GM19438 (cell line): ENCODE measurements at regions not wholly inside any gene's neighbourhood (a gene's known extent, or its start where the extent isn't known, plus 50 kb on each side); places are given as distances from the start of the nearest gene placed in this dataset.

Experiments
- ATAC-seq: cut with Tn5 transposase; IDR thresholded peaks from one replicate; pipeline ENCODE4 v1.9.1; 2021; ENCODE audit warnings: low read depth; ENCODE audit not compliant: unreplicated experiment

GRCh38 chr7:155212301-155213015 lies 85.2 kb upstream of the INSIG1 start:
- ATAC-seq, result no peak

DNA sequence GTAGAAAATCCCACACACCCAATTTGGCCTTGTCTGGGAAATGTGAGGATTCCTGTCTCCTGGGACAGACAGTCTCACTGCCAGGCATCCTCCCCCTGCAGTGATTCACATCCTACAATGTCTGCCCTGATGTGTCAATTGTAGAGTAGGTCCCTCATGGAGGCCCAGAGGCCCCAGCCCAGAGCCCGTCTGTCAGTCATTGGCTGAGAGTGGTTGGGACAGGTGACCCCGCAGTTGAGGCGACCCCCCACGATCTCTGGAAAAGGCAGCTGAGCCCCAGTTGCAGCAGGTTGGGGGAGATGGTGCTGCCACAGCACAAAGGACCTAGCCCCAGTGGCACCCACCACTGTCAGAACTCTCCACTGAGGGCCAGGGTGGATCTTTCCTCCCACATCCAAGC lies 84.3 kb upstream of the INSIG1 start:
- no peak for ATAC-seq

DNA sequence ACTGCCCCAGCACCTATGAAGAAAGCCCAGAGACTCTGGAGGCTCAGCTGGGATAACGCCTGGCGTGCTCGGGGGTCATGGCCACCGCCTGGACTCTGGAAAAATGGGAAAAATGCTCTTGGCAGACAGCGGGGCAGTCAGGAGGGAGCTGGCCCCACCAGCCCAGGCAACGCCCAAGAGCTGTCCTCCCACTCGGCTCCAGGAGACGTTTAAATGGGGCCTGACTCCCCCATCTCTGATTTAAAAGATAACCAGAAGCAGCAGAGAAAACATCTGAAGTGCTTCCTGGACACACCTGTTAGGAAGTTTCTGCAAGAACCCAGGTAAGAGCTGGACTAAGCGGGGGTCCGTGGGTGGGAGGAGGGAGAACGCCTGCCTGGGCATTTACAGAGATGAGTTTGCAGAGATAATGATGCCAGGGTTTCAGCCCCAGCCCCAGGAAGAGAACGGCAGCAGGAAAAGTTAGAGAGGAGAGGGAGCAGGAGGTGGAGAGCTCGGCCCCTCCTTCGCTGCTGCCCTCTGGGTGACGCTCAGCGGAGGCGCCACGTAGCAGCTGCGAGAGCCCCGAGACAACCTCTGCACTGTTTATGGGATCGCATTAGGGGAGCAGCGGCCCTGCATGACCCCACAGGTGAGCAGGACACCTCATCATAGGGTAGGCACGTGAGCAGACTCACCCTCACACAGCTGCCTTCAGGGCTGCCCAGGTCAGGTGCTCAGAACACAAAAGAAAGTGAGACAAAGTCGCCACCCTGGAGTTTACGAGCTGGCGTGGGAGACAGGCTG lies 83.5 kb upstream of the INSIG1 start:
- ATAC-seq, result no peak

- no peak for ATAC-seq
Observed at GRCh38 chr7:155215576-155216325, 81.9 kb upstream of the INSIG1 start.

GRCh38 chr7:155216475-155217272 lies 81.0 kb upstream of the INSIG1 start:
- no peak for ATAC-seq

DNA sequence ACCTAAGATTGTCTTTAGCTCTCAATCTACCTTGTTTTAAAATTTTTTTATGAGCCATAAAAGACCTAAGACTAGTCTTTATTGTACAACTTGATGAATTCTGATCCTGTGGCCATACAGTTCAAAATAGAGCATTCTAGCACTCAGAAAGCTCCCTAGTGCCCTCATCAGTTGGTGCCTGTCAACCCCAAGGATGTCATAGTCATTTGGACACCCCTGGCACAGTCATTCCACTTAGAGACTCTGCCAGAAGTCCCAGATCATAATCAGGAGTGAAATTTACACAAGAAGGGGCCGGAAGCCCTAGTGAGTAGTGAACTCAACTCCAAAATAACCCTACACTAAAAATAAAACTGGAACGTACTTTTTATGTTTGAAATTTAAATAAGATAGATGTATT lies 80.0 kb upstream of the INSIG1 start:
- ATAC-seq, result no peak

- no peak for ATAC-seq
Observed at GRCh38 chr7:155218276-155219153, 79.2 kb upstream of the INSIG1 start.

DNA sequence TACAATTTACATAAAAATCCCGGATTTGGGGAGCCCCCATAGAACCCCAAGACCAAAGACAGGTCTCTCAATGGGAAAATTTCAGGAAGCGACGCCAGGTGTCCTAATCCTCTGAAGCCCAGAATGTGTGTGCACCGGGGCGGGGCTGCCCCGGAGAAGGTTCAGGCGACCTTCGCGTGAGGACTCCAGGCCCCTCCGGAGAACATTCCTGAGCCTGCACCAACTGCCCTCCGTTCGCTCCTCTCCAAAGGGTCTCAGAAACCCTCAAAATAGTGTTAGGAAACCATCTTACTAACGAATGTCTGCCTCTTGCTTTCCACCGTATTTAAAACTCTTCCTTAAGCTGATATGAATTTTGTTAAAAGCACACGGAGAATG lies 78.5 kb upstream of the INSIG1 start:
- ATAC-seq, result no peak

- ATAC-seq, result no peak
Observed at GRCh38 chr7:155219947-155220769, 77.5 kb upstream of the INSIG1 start.

- no peak for ATAC-seq
Observed at GRCh38 chr7:155220903-155221302, 76.8 kb upstream of the INSIG1 start.

- no peak for ATAC-seq
Observed at GRCh38 chr7:155221547-155221946, 76.1 kb upstream of the INSIG1 start.

- ATAC-seq, result no peak
Observed at GRCh38 chr7:155222061-155222460, 75.6 kb upstream of the INSIG1 start.

DNA sequence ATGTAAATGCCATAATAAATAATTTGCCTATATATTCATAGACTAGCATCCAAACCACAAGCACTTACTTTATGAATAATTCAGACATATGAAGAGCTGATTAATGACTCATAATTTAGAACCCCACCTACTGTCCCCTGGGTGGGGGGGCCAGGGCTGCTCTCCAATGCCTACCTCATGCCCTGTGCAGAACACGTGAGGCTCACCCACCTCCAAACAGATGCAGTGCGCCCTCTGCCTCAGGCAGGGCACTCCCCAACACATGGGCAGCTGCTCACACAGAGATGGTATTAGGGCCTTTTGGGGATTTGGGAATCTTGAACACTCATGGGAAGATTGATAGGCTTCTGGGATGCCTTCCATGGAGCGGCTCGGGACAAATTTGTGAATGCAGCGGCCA lies 75.1 kb upstream of the INSIG1 start:
- no peak for ATAC-seq

DNA sequence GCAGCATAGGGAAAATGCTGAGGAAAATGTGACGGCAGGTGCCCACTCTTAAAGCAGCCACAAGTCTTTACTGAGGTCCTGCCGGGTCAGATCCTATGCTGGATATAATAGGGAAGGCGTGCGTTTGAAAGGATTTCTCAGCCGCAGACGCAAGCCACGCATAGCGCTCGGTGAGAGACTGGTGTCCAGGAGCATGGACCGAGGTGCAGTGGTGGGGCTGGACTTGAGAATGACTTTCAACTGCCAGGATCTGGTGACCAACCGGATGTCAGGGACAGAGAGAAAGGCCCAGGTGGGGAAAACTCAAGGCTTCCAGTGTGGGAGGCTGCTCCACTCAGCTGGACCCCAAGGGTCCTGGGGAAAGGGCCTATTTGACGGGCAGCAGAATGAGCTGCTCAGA lies 74.7 kb upstream of the INSIG1 start:
- no peak for ATAC-seq

- no peak for ATAC-seq
Observed at GRCh38 chr7:155223503-155223902, 74.2 kb upstream of the INSIG1 start.

DNA sequence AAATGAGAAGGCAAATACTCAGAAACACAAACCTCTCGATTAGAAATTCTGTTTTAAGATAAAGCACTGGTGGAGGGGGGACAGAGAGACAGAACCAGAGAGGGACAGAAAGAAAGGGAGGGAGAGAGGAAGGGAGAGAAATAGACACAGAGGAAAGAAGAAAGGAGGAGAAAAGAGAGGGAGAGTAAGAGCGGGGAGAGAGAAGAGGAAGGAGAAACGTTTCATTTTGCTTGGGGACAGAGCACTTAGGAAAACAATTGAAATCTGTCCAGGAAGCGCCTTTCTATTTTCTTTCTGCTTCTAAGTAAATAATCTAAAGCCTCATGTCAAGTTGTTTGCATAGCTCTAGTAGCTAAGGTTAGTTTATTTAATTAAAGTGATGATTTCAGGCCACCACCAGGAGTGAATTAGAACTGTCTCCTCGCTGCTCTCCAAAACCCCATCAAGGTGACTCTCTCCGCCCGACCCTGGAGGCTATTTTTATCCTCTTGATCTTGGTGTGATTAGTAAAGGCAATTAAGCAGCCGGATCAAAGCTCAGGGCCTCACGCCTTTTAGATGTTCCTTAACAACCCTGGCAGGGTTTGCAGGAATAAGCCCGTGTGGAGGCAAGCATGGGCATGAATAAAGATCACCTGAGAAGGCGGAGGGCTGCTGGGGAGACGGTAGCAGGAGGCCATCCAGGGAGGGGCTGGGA lies 73.4 kb upstream of the INSIG1 start:
- ATAC-seq, result no peak

- no peak for ATAC-seq
Observed at GRCh38 chr7:155225095-155225494, 72.6 kb upstream of the INSIG1 start.

DNA sequence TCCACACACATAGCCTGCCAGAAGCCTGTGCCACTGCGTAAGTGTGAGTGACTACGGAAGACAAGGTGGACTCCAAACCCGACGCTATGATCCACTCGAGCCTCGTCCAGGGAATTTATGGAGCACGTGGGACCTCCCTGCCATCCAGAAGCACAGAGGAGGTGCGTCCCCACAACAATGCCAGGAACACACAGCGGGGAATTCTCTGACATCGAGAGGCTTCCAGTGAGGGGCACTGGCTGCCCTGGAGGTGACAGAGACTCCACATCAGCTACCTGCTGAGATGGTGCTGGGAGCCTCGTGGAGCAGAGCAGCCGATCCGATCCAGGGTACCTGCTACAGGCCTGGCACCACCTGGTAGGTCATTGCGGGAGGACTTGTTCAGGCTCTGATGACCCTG lies 72.2 kb upstream of the INSIG1 start:
- ATAC-seq, result no peak
